Esophagus muscularis mucosa (tissue), 4 donors: ENCODE measurements at regions not wholly inside any gene's neighbourhood (a gene's known extent, or its start where the extent isn't known, plus 50 kb on each side); places are given as distances from the start of the nearest gene placed in this dataset.

ENCODE experiments used
- EP300 ChIP-seq: sonication (generic); formaldehyde crosslinking; IDR thresholded peaks from one replicate; pipeline ENCODE4 v1.6.1; 2017; ENCODE audit warnings: antibody characterized with exemption
- POLR2A ChIP-seq: fragments of 450-650 bp; IDR thresholded peaks from one replicate; pipeline ENCODE4 v1.6.1; 2017; ENCODE audit warnings: antibody characterized with exemption, moderate library complexity, mild to moderate bottlenecking, low read depth
- POLR2AphosphoS5 ChIP-seq, 2 donors: sonication (generic); formaldehyde crosslinking; IDR thresholded peaks; one replicate each; pipeline ENCODE4 v1.6.1; 2017; ENCODE audit warnings: antibody characterized with exemption in 2 of 2
- TF ChIP-seq, protein P1 (sequence below), 3 experiments: fragments of 200-600 bp in 2 of 3; fragments of 450-650 bp in 1 of 3; sonication (generic) in 2 of 3; IDR thresholded peaks; one replicate each; pipeline ENCODE4 v1.5.1; 2017 to 2019; ENCODE audit warnings: antibody characterized with exemption in 3 of 3, mild to moderate bottlenecking in 2 of 3, moderate library complexity in 1 of 3

DNA sequence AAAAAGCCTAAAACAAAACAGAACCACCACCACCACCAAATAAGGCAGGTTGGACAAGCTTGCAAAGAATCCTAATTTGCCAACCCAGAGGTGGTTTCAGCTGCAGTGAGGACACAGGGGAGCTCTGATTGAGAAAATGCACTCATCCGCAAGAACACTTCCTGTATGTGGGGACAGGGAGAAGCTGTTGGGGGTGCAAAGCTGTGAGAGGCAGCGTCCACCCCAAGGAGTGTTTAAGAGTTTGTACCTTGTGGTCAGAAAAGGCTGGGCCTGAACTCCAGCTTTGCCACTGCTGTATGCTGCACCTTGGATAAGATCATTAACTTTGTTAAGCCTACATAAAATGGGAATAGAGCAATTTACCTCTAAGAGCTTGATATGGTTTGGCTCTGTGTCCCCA, 511.7 kb downstream of the BNC2 start:
- no peak for TF ChIP-seq EP300
- no peak for TF ChIP-seq POLR2A
- TF ChIP-seq, protein P1, sequence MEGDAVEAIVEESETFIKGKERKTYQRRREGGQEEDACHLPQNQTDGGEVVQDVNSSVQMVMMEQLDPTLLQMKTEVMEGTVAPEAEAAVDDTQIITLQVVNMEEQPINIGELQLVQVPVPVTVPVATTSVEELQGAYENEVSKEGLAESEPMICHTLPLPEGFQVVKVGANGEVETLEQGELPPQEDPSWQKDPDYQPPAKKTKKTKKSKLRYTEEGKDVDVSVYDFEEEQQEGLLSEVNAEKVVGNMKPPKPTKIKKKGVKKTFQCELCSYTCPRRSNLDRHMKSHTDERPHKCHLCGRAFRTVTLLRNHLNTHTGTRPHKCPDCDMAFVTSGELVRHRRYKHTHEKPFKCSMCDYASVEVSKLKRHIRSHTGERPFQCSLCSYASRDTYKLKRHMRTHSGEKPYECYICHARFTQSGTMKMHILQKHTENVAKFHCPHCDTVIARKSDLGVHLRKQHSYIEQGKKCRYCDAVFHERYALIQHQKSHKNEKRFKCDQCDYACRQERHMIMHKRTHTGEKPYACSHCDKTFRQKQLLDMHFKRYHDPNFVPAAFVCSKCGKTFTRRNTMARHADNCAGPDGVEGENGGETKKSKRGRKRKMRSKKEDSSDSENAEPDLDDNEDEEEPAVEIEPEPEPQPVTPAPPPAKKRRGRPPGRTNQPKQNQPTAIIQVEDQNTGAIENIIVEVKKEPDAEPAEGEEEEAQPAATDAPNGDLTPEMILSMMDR (IDR thresholded peaks at IDR 0.05): no peak
- TF ChIP-seq POLR2AphosphoS5 (IDR thresholded peaks at IDR 0.05): no peak
